Activated CD8-positive, alpha-beta memory T cell treated with anti-CD3 and anti-CD28 coated beads for 48 hours (primary cell): ENCODE measurements at regions not wholly inside any gene's neighbourhood (a gene's known extent, or its start where the extent isn't known, plus 50 kb on each side); places are given as distances from the start of the nearest gene placed in this dataset.

Experiments
- DNase-seq, 3 experiments: peaks; one replicate each; pipeline ENCODE4 v3.0.0-alpha.2; 2020; ENCODE audit warnings: low read depth in 2 of 3, low spot score in 2 of 3

GRCh38 chr20:40326784-40327183, 362.3 kb downstream of the MAFB start:
- no peak for DNase-seq

DNA sequence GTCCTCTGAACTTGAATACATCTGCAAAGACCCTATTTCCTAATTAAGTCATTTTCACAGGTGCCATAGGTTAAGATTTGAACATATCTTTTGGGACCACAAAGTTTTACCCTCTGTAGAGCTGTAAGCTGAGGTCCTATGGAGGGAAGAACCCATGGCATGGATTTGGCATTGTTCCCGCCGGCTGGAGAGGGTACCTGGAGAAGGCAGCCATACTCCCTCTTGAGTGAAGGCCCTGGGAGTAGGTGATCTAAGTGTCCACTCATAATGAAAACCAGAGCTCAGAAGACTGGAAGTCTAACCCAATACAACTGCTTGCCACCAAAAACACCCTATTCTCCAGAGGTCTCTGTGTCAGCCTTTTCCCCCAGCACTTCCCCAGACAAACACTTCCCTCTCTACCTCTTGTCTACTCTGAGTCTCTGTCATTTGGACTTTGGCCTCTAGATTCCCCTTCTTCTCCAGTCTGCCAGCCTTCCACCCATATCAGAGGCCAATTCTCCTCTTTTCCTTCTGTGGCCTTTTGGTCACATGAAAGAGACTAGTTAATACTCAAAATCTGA, 363.9 kb downstream of the MAFB start:
- DNase-seq = no peak

DNA sequence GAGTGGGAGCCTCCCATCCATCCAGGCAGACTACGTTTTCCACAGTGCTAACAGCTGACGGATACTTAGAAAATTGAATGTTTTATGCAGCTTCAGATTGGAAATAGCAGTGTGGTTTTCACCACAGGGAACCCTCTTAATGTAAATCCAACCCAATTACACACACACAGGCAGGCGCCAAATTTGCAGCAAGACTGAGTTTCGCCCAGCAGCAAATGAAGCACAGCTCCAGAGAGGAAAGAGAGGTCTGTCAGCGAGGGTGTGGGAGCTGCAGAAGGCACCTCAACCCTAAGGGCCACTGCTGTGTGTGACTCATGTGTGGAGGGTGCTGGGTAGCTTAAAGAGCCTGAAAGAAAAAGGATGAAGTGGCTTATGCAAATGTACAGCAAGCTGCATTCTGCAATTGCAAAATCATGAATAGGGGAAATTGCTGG, 365.7 kb downstream of the MAFB start:
- no peak for DNase-seq

- no peak for DNase-seq
Measured at GRCh38 chr20:40322941-40323340, 366.1 kb downstream of the MAFB start.

DNA sequence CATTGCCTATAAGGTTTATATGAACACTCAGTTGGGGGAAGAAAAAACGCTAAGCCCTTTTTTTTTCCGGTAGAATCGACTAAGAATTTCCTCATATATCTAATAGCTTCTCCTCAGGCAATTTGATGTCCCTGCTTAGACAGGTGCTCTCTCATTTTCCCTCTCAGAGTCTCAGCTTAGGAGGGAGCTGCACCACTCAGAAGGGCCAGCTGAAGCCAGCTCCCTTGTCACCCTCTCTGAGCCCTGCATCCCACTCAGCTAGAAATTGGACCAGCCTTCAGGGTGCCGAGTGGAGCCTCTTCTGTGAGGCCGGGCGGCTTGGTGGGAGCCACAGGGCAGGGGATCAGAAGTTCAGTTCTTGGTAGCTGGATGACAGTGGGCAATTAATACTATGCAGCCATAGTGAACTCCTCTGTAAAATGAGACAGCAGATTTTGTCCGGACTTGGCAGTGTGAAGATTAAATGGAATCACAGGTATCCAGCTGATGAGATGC, 368.5 kb downstream of the MAFB start:
- no peak for DNase-seq

- no peak for DNase-seq
Measured at GRCh38 chr20:40319741-40320516, 369.1 kb downstream of the MAFB start.

- DNase-seq = no peak
Measured at GRCh38 chr20:40319056-40319455, 370.0 kb downstream of the MAFB start.

GRCh38 chr20:40317156-40317790, 371.8 kb downstream of the MAFB start:
- no peak for DNase-seq

- DNase-seq = no peak
Measured at GRCh38 chr20:40314278-40314677, 374.8 kb downstream of the MAFB start.

- no peak for DNase-seq
Measured at GRCh38 chr20:40313730-40314129, 375.3 kb downstream of the MAFB start.

DNA sequence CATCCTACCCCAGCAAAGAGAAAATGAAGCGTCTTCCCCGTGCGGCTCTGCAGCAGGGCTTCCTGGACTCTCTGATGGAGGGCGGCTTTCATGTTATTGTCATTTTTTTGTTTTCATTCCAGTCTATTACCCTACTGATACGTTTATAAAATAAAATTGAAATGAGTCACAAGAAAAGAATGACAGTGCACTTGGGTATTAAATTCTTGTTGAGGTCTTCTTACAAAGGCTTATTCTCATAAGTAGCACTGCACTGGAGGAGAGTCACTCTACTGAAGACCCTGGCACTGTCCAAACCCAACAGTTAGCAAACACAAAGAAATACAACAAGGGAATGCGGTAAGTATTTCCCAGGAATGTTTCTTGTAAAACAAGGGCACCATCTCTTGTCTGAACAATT, 379.3 kb downstream of the MAFB start:
- DNase-seq = no peak

GRCh38 chr20:40307997-40308396, 381.0 kb downstream of the MAFB start:
- DNase-seq = no peak

DNA sequence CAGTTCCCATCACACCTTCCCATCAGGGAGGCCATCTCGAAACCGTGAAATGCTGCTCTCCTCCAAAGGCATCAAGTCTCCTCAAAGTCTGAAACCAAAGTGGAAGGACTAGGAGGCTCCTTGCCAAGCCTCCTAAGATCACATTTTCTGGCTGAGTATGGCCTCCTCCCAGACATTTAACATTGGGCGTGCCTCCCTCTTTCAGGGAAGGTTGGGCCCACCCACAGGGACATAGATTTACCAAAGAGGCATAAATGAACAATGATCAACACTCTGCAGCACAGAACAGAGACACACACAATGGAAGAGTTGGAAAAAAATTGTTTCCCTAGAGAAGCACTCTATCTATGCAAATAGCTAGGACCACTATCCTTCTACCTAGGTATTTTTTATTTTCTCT, 381.8 kb downstream of the MAFB start:
- DNase-seq = no peak

GRCh38 chr20:40305303-40305702, 383.7 kb downstream of the MAFB start:
- DNase-seq = no peak

- no peak for DNase-seq
Measured at GRCh38 chr20:40304119-40304613, 384.9 kb downstream of the MAFB start.

- no peak for DNase-seq
Measured at GRCh38 chr20:40294747-40295146, 394.3 kb downstream of the MAFB start.

GRCh38 chr20:40294175-40294574, 394.9 kb downstream of the MAFB start:
- no peak for DNase-seq

- DNase-seq = no peak
Measured at GRCh38 chr20:40293740-40294139, 395.3 kb downstream of the MAFB start.

DNA sequence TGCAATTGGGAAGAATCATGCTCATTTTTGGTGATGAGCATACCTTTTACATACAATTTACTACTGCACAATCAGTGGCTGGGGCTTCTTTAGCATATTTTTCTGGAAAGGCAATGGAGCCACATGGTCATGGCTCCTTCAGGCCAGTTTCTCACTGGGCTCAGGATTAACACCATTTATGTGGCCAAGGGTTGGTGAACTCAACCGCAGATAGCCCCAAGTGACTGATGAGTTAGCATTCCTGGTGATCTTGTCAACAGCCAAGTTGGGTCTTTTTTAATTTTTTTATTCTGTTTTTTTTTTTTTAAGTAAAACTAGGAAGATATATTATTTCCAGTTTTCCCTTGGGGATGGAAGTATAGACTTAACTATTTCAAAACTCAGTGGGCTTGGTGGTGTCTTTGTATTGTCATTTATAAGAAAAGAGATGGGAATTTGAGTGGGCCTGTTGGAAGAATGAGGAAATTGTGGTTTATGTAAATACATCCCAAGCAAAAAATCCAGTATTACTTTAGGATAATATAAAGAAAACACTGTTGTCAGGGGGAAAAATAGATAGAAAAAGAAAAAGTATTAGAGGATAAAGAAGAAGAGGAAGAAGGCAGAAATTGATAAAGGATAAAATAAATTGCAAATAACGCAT, 397.4 kb downstream of the MAFB start:
- DNase-seq = no peak

DNA sequence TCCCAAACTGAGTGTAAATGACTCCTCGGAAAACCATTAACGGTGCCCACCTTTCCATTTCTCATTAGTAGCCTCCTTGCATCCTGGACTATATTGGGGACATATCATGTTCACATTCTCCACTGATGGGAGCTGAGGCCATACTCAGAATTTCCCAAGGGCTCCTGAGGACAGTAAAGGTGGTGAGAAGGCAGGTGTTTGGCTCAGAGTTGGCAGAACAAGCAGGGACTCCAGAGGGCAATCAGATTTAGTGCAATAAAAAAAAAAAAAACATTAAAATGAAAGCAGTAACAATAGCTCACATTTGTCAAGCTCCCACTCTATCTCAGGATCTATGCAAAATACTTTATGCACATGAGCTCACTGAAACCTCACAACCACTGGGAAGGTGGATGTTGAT, 401.4 kb downstream of the MAFB start:
- no peak for DNase-seq

DNA sequence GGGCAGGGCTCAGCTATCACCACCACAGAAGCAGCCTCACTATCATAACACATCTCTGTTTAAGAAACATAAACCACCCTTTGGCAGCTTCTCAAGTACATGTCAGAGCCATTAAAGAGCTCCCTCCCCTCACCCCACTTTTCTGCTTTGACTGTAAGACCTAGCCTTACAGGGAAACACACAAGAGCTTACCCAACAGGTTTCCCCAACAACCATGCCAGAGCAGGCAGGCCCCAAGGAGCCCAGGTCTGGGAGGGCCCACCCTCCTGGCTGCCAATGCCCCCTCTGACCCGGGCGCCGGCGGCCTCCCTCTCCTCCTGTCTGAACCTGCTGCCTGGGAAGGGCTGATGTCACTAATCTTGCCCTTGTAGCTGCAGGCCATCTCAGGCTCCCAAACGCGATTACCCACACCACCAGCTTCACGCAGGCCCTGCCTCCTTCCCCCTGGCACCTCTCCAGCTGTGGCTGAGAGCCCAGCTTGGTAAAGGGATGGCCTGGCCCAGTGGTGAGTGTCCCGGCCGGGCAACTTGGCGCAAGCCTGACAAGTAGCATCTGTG, 402.0 kb downstream of the MAFB start:
- DNase-seq = no peak
